ENCODE measurements at regions not wholly inside any gene's neighbourhood (a gene's known extent, or its start where the extent isn't known, plus 50 kb on each side); places are given as distances from the start of the nearest gene placed in this dataset.
A peak's percentile ranks its signal among the peaks of the same experiment; 100 is the strongest.

- no peak for DNase-seq
- no peak for ATAC-seq
- intact Hi-C loops (cut with micrococcal nuclease): no loop called here
Observed at GRCh38 chr16:85534536-85535351, 78.4 kb upstream of the GSE1 start.

GRCh38 chr16:85535352-85536072 is 77.6 kb upstream of the GSE1 start:
- intact Hi-C loops (cut with micrococcal nuclease): no loop called here
- ATAC-seq: peak; percentile 35

GRCh38 chr16:85536073-85536410 is 77.1 kb upstream of the GSE1 start:
- peak; percentile 67 for ATAC-seq

More at GRCh38 chr16:85535352-85536072, 77.6 kb upstream of the GSE1 start:
- DNase-seq: no peak

GRCh38 chr16:85536411-85537330 is 76.5 kb upstream of the GSE1 start:
- ATAC-seq: peak; percentile 35
- DNase-seq: no peak
- intact Hi-C loops (cut with micrococcal nuclease): no loop called here

More at GRCh38 chr16:85536073-85536410, 77.1 kb upstream of the GSE1 start:
- no peak for DNase-seq
- intact Hi-C loops (cut with micrococcal nuclease): no loop called here

- intact Hi-C loops (cut with micrococcal nuclease): no loop called here
- DNase-seq: no peak
- ATAC-seq: no peak
Observed at GRCh38 chr16:85537331-85537788, 75.8 kb upstream of the GSE1 start.

GRCh38 chr16:85537795-85538401 is 75.2 kb upstream of the GSE1 start:
- DNase-seq: no peak
- intact Hi-C loops (cut with micrococcal nuclease): no loop called here
- ATAC-seq: no peak

- intact Hi-C loops (cut with micrococcal nuclease): no loop called here
- ATAC-seq (no peak), DNase-seq (no peak)
Observed at GRCh38 chr16:85539084-85539483, 74.0 kb upstream of the GSE1 start.

- DNase-seq: no peak
- intact Hi-C loops (cut with micrococcal nuclease): no loop called here
- ATAC-seq: no peak
Observed at GRCh38 chr16:85539629-85540291, 73.4 kb upstream of the GSE1 start.

- no peak for DNase-seq
- ATAC-seq: no peak
- intact Hi-C loops (cut with micrococcal nuclease): no loop called here
Observed at GRCh38 chr16:85541181-85541580, 71.9 kb upstream of the GSE1 start.

- ATAC-seq (no peak), DNase-seq (no peak)
- intact Hi-C loops (cut with micrococcal nuclease): no loop called here
Observed at GRCh38 chr16:85541619-85541979, 71.5 kb upstream of the GSE1 start.

GRCh38 chr16:85541980-85542900 is 70.9 kb upstream of the GSE1 start:
- intact Hi-C loops (cut with micrococcal nuclease): no loop called here
- no peak for ATAC-seq
- DNase-seq: no peak

- no peak for ATAC-seq
- intact Hi-C loops (cut with micrococcal nuclease): no loop called here
- DNase-seq: no peak
Observed at GRCh38 chr16:85543536-85543935, 69.6 kb upstream of the GSE1 start.

- ATAC-seq (no peak), DNase-seq (no peak)
- intact Hi-C loops (cut with micrococcal nuclease): no loop called here
Observed at GRCh38 chr16:85544016-85544415, 69.1 kb upstream of the GSE1 start.

GRCh38 chr16:85544668-85545067 is 68.5 kb upstream of the GSE1 start:
- ATAC-seq: no peak
- intact Hi-C loops (cut with micrococcal nuclease): no loop called here
- no peak for DNase-seq

- ATAC-seq (no peak), DNase-seq (no peak)
- intact Hi-C loops (cut with micrococcal nuclease): no loop called here
Observed at GRCh38 chr16:85545227-85545818, 67.8 kb upstream of the GSE1 start.

- DNase-seq (no peak), ATAC-seq (no peak)
Observed at GRCh38 chr16:85546585-85547447, 66.3 kb upstream of the GSE1 start.

GRCh38 chr16:85548375-85548774 is 64.7 kb upstream of the GSE1 start:
- intact Hi-C loops (cut with micrococcal nuclease): no loop called here
- ATAC-seq: no peak
- DNase-seq: no peak

More at GRCh38 chr16:85546585-85547447, 66.3 kb upstream of the GSE1 start:
- intact Hi-C loops (cut with micrococcal nuclease): no loop called here

Data from left ventricle myocardium superior (tissue), 1 donor.